ENCODE measurements at regions not wholly inside any gene's neighbourhood (a gene's known extent, or its start where the extent isn't known, plus 50 kb on each side); places are given as distances from the start of the nearest gene placed in this dataset.

DNA sequence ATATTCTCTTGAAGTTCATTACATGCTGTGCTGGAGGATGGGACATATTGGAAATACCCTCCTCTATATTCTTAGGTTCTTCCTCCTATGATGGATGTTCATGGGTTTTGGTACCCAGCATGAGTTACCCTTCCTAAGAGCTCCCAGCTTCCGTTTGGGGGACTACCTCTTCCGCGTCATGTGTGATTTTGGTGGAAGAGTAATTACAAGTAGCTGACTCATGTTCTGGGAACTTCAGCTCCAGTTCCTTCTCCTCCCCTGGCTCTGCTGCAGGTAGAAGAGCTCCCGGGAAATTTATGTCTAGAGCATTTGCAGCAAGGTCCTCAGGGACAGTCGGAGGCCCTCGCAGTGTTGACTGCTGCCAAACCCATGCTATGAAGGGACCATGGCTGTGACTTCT is 208.8 kb upstream of the IL12A start:
- no peak for TF ChIP-seq CREB5 (CRISPR knock-in tag; IDR thresholded peaks at IDR 0.05; ENCODE audit: low read depth)
- no peak for TF ChIP-seq GLIS3 (CRISPR knock-in tag; IDR thresholded peaks at IDR 0.05)
- TF ChIP-seq SNAI2 (CRISPR knock-in tag; IDR thresholded peaks at IDR 0.05) = no peak
- TF ChIP-seq ZC3H10 (CRISPR knock-in tag; IDR thresholded peaks at IDR 0.05) = no peak
- no peak for TF ChIP-seq ARNTL (CRISPR knock-in tag; IDR thresholded peaks at IDR 0.05; ENCODE audit: borderline replicate concordance, low read depth)
- TF ChIP-seq ISL1 (CRISPR knock-in tag; IDR thresholded peaks at IDR 0.05) = no peak
- no peak for TF ChIP-seq ZNF565 (CRISPR knock-in tag; conservative IDR thresholded peaks at IDR 0.05; ENCODE audit: low read depth)
- TF ChIP-seq, protein P1, sequence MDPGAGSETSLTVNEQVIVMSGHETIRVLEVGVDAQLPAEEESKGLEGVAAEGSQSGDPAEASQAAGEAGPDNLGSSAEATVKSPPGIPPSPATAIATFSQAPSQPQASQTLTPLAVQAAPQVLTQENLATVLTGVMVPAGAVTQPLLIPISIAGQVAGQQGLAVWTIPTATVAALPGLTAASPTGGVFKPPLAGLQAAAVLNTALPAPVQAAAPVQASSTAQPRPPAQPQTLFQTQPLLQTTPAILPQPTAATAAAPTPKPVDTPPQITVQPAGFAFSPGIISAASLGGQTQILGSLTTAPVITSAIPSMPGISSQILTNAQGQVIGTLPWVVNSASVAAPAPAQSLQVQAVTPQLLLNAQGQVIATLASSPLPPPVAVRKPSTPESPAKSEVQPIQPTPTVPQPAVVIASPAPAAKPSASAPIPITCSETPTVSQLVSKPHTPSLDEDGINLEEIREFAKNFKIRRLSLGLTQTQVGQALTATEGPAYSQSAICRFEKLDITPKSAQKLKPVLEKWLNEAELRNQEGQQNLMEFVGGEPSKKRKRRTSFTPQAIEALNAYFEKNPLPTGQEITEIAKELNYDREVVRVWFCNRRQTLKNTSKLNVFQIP (CRISPR knock-in tag; IDR thresholded peaks at IDR 0.05; ENCODE audit: borderline replicate concordance, low read depth) = no peak
- no peak for TF ChIP-seq ZNF70 (CRISPR knock-in tag; IDR thresholded peaks at IDR 0.05)
- TF ChIP-seq ZFP3 (CRISPR knock-in tag; IDR thresholded peaks at IDR 0.05) = no peak
- no peak for TF ChIP-seq CSDC2 (CRISPR knock-in tag; IDR thresholded peaks at IDR 0.05)
- no peak for TF ChIP-seq PPARA (CRISPR knock-in tag; IDR thresholded peaks at IDR 0.05; ENCODE audit: borderline replicate concordance)
- TF ChIP-seq, protein P2, sequence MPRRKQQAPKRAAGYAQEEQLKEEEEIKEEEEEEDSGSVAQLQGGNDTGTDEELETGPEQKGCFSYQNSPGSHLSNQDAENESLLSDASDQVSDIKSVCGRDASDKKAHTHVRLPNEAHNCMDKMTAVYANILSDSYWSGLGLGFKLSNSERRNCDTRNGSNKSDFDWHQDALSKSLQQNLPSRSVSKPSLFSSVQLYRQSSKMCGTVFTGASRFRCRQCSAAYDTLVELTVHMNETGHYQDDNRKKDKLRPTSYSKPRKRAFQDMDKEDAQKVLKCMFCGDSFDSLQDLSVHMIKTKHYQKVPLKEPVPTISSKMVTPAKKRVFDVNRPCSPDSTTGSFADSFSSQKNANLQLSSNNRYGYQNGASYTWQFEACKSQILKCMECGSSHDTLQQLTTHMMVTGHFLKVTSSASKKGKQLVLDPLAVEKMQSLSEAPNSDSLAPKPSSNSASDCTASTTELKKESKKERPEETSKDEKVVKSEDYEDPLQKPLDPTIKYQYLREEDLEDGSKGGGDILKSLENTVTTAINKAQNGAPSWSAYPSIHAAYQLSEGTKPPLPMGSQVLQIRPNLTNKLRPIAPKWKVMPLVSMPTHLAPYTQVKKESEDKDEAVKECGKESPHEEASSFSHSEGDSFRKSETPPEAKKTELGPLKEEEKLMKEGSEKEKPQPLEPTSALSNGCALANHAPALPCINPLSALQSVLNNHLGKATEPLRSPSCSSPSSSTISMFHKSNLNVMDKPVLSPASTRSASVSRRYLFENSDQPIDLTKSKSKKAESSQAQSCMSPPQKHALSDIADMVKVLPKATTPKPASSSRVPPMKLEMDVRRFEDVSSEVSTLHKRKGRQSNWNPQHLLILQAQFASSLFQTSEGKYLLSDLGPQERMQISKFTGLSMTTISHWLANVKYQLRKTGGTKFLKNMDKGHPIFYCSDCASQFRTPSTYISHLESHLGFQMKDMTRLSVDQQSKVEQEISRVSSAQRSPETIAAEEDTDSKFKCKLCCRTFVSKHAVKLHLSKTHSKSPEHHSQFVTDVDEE (CRISPR knock-in tag; IDR thresholded peaks at IDR 0.05) = no peak
- no peak for TF ChIP-seq TCF4 (CRISPR knock-in tag; IDR thresholded peaks at IDR 0.05; ENCODE audit: borderline replicate concordance)
- no peak for TF ChIP-seq ZFP30 (CRISPR knock-in tag; IDR thresholded peaks at IDR 0.05)
- no peak for TF ChIP-seq TOX (CRISPR knock-in tag; IDR thresholded peaks at IDR 0.05; ENCODE audit: borderline replicate concordance)
- no peak for TF ChIP-seq ESRRG (CRISPR knock-in tag; IDR thresholded peaks at IDR 0.05)
- no peak for TF ChIP-seq OSR1 (CRISPR knock-in tag; IDR thresholded peaks at IDR 0.05)
- TF ChIP-seq ZNF8 (CRISPR knock-in tag; IDR thresholded peaks at IDR 0.05) = no peak
- no peak for TF ChIP-seq CSRNP3 (CRISPR knock-in tag; IDR thresholded peaks at IDR 0.05)
- no peak for ATAC-seq

DNA sequence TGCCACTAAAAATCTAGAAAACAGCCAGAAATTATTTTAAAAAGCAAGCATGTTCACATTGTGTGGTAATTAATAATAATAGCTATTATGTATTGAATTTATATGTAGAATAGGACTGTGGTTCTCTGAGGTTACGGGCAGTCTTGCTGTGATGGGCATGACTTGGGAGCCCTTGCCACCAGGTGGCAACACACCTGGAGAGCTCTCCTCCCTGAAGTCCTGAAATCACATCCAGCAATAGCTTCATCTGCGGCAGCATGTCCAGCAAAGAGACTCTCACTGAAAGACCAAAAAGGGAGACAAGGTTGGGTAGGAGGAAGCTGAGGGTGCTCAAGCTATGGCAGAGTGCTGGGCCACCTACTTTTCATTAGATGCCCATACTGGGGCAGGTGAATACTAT is 206.8 kb upstream of the IL12A start:
- TF ChIP-seq CREB5 (CRISPR knock-in tag; IDR thresholded peaks at IDR 0.05; ENCODE audit: low read depth) = no peak
- no peak for TF ChIP-seq SNAI2 (CRISPR knock-in tag; IDR thresholded peaks at IDR 0.05)
- TF ChIP-seq ESRRG (CRISPR knock-in tag; IDR thresholded peaks at IDR 0.05) = no peak
- TF ChIP-seq ZNF565 (CRISPR knock-in tag; conservative IDR thresholded peaks at IDR 0.05; ENCODE audit: low read depth) = no peak
- no peak for TF ChIP-seq GLIS3 (CRISPR knock-in tag; IDR thresholded peaks at IDR 0.05)
- no peak for TF ChIP-seq TCF4 (CRISPR knock-in tag; IDR thresholded peaks at IDR 0.05; ENCODE audit: borderline replicate concordance)
- no peak for TF ChIP-seq ZFP30 (CRISPR knock-in tag; IDR thresholded peaks at IDR 0.05)
- no peak for TF ChIP-seq CSRNP3 (CRISPR knock-in tag; IDR thresholded peaks at IDR 0.05)
- no peak for TF ChIP-seq CSDC2 (CRISPR knock-in tag; IDR thresholded peaks at IDR 0.05)
- TF ChIP-seq, protein P2 (CRISPR knock-in tag; IDR thresholded peaks at IDR 0.05) = no peak
- TF ChIP-seq BACH2 (CRISPR knock-in tag; IDR thresholded peaks at IDR 0.05; ENCODE audit: borderline replicate concordance) = no peak
- no peak for ATAC-seq

Measured in SK-N-SH treated with all-trans-retinoic acid at 6 μM for 48 hours (cell line).